AG09309 (cell line): ENCODE measurements at regions not wholly inside any gene's neighbourhood (a gene's known extent, or its start where the extent isn't known, plus 50 kb on each side); places are given as distances from the start of the nearest gene placed in this dataset.

Experiments used
- DNase-seq: peaks from one replicate; pipeline ENCODE4 v3.0.0-alpha.2; 2010; ENCODE audit warnings: low read depth
- H3K4me3 ChIP-seq: 2 replicates; pipeline ENCODE4 v1.5.1; 2011; ENCODE audit warnings: mild to moderate bottlenecking, low read depth, low read length, moderate library complexity; ENCODE audit not compliant: control insufficient read depth
- CTCF ChIP-seq: IDR thresholded peaks from 2 replicates; pipeline ENCODE4 v1.5.1; 2011; ENCODE audit warnings: mild to moderate bottlenecking, low read depth, low read length, inconsistent platforms; ENCODE audit not compliant: insufficient read depth, control insufficient read depth; ENCODE audit errors: missing control alignments

GRCh38 chr11:110801328-110801727, 89.1 kb upstream of the ARHGAP20 start:
- no peak for TF ChIP-seq CTCF
- no peak overlapping the region for H3K4me3 ChIP-seq
- no peak for DNase-seq

GRCh38 chr11:110798201-110798900, 86.1 kb upstream of the ARHGAP20 start:
- no peak overlapping the region for H3K4me3 ChIP-seq
- DNase-seq, result no peak
- TF ChIP-seq CTCF, result no peak

GRCh38 chr11:110797453-110797852, 85.2 kb upstream of the ARHGAP20 start:
- no peak overlapping the region for H3K4me3 ChIP-seq
- DNase-seq, result no peak
- TF ChIP-seq CTCF, result no peak

GRCh38 chr11:110795112-110795624, 82.9 kb upstream of the ARHGAP20 start:
- TF ChIP-seq CTCF, result no peak
- DNase-seq, result no peak
- no peak overlapping the region for H3K4me3 ChIP-seq

GRCh38 chr11:110793556-110793955, 81.3 kb upstream of the ARHGAP20 start:
- no peak for TF ChIP-seq CTCF
- H3K4me3 ChIP-seq, result no peak overlapping the region
- DNase-seq, result no peak

GRCh38 chr11:110791621-110792020, 79.4 kb upstream of the ARHGAP20 start:
- TF ChIP-seq CTCF, result no peak
- no peak for DNase-seq
- H3K4me3 ChIP-seq, result no peak overlapping the region

- no peak for TF ChIP-seq CTCF
- no peak overlapping the region for H3K4me3 ChIP-seq
- DNase-seq, result no peak
Observed at GRCh38 chr11:110787680-110788079, 75.4 kb upstream of the ARHGAP20 start.
